Renal cortical epithelial cell (primary cell): ENCODE measurements at regions not wholly inside any gene's neighbourhood (a gene's known extent, or its start where the extent isn't known, plus 50 kb on each side); places are given as distances from the start of the nearest gene placed in this dataset.
"Not testable (repeated sequence)": the region's sequence is repeated elsewhere in the genome, so short reads cannot be mapped to it uniquely, and the experiment has no call there.

Experiments used
- DNase-seq: peaks from one replicate; pipeline ENCODE4 v3.0.0-alpha.2; 2011; ENCODE audit warnings: low read depth

DNA sequence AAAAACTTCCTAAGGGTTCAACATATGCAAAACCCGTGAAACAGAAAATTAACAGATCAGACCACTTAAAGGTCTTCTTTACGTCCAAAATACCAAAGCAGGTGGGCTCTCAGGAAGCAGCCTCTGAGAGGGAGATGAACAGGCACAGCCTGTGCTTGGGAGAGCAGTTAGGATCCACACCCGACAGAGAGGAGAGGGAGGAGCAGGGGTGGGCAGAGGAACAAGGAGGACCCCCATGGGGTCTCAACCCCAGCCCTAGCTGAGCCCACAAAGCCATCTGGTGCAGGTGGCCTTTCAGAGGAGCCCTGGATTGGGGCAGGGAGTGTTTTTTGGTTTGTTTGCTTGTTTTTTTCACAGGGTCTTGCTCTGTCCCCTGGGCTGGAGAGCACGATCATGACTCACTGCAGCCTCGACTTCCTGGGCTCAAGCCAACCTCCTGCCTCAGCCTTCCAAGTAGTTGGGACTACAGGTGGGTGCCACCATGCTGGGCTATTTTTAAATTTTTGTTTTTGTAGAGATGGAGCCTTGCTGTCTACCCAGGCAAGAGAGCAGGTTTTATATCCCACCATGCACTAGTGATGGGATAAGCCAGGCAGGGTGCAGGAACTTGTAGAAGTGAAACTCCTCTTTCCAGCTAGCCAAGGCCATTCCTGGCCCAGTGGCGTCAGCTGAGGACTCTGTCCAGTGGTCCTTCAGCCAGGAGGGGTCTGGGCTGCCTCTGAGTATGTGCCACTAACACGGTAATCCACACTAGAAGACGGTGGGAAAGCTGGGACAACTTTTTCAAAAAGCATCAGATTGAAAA, 154.1 kb upstream of the HDAC4 start:
- no peak for DNase-seq

DNA sequence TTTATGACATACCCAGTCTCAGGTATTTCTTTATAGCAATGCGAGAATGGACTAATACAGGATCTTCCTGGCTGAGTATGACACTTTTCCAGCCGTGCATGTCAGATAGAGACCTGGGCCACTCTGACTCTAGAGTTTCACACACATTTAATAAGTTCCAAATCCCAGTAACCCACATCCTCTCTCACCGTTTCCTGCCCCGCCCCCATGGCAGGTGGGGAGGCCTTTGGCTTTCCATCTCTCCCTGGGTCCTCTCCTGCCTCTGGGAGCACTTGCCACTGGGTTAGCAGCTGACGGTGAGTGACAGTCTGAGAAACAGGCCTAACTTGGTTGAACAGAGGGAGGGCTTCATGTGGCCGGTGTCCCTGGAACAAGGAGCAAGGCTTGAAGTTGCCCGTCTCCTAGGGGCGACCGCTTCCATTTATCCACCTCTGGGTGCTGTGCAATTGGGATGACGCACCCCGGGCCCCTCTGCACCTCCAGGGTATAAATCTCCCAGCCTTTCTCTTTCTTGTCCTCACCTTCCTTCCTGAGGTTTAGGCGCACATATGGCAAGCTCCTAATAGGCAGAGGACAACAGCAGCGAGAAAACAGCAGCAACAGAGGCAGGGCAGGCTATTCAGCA, 152.7 kb upstream of the HDAC4 start:
- DNase-seq = no peak

GRCh38 chr2:239552213-239552926, 151.6 kb upstream of the HDAC4 start:
- DNase-seq = no peak

DNA sequence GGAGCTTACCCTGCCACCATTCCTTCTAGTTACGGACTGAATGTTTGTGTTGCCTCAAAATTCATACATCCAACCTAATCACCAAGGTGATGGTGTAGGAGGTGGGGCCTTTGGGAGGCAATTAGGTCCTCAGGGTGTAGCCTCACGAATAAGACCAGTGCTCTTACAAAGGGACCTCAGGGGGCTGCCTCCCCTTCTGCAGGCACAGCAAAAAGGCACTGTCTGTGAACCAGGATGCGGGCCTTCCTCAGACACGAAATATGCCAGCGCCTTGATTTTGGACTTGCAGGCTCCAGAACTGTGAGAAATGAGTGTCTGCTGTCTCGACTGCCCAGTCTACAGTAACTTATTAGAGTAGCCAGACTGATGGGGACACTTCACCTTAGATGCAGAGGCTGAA, 150.4 kb upstream of the HDAC4 start:
- no peak for DNase-seq

GRCh38 chr2:239550357-239550756, 149.5 kb upstream of the HDAC4 start:
- DNase-seq = no peak

- DNase-seq = no peak
Observed at GRCh38 chr2:239549711-239550255, 149.0 kb upstream of the HDAC4 start.

DNA sequence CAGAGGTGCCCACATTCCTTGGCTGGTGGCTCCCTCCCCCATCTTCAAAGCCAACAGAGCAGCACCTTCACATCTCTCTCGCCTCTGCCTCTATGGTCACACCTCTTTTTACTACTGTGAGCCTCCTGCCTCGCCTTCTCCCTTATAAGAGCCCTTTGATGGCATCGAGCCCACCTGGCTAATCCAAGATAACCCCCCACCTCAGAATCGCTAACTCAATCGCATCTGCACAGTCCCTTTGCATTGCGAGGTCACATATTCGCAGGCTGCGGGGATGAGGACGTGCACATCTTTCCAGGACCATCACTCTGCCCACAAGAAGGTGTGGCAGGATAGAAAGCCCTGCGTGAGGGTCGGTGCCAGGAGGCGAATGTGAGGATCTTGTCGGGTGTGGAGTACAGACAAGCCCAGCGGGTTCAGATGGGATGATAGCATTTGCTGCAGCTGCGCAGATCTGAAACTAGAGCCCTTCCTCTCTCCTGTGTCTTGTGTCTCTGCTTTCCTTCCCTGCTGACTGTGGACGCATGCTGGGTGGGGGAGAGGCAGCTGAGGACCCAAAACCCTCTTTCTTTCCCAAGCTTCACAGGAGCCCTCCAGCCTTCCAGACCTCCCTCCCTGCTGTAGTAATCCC, 148.3 kb upstream of the HDAC4 start:
- DNase-seq = no peak

DNA sequence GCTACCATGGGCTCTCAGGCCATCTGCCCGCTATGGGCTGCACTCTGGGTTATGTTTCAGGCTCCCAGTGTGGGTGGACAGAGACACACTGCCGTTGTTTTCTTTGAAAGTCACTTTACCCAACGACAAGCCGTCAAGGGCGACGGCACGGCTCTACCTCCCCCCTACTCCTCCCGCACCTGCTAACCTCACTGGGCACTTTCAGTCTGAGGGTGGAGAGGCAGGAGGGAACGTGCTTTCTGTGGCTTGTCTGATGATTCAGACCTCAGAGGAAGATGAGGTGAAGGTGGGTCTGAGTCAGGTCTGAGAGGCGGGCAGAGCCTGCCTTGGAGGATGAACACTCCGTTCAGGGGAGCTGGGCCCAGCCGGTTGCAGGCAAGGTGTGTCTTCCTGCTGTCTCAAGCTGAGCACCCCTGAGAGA, 147.6 kb upstream of the HDAC4 start:
- DNase-seq = no peak

- DNase-seq = not testable (repeated sequence)
Observed at GRCh38 chr2:239547140-239547539, 146.3 kb upstream of the HDAC4 start.

GRCh38 chr2:239546541-239546940, 145.7 kb upstream of the HDAC4 start:
- DNase-seq = no peak

GRCh38 chr2:239545741-239546392, 145.0 kb upstream of the HDAC4 start:
- DNase-seq = no peak

DNA sequence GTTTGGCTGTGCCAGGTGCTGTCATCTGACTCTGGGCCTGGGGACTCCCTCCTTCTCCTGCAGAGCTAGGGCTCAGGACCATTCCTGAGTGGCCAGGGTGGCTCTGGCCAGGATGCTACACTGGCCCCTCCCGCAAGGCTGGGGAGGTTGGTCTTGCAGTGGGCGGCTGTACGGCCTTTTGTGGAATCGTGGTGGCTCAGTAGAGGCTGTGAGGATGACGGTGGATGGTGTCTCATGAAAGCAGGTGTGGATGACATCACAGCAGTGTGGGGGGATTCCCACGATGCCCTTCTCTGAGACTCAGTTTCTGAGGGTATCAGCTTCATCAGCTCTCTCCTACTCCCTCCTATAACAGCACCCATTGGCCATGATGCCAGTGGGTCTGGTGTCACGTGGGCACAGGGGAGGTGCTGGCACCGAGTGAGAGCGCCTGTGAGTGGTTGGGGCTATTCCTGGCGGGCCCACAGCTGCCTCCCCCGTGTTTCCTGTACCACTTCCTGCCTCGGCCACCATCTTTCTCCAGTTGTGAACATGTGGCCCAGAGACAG, 144.2 kb upstream of the HDAC4 start:
- no peak for DNase-seq

GRCh38 chr2:239544143-239544917, 143.5 kb upstream of the HDAC4 start:
- DNase-seq = no peak

GRCh38 chr2:239543702-239544101, 142.9 kb upstream of the HDAC4 start:
- DNase-seq = no peak

DNA sequence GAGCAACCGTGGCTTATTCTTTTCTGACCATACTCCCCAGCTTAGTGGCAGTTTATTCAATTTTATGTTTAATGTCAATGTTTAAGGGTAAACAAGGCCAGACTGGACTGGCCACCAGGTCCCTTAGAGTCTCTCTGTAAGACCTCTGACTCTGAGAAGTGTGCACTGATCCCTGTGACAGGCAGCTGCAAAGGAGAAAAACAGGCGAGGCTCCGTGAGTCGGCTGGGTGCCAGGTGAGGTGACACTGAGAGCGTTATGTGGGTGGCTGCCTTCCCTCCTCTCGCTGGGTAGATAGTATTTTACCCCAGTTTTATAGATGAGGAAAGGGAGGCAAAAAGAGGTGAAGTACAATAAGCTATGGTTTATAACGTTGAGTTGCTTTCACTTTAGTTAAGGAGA, 139.4 kb upstream of the HDAC4 start:
- no peak for DNase-seq

DNA sequence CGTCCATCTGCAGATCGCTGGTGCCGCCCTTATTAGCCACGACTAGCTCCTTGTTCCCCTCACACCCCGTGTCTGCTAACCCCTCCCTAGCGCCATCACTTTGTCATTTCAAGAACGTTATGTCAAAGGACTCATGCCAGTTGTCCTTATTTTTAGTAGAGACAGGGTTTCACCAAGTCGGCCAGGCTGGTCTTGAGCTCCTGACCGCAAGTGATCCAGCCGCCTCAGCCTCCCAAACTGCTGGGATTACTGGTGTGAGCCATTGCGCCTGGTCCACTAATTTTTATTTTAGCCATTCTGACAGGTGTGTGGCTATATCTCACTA, 138.9 kb upstream of the HDAC4 start:
- no peak for DNase-seq

GRCh38 chr2:239539083-239539775, 138.4 kb upstream of the HDAC4 start:
- DNase-seq = no peak

- no peak for DNase-seq
Observed at GRCh38 chr2:239538357-239539052, 137.7 kb upstream of the HDAC4 start.

- no peak for DNase-seq
Observed at GRCh38 chr2:239537633-239538356, 137.0 kb upstream of the HDAC4 start.
